ENCODE measurements at regions not wholly inside any gene's neighbourhood (a gene's known extent, or its start where the extent isn't known, plus 50 kb on each side); places are given as distances from the start of the nearest gene placed in this dataset.

DNA sequence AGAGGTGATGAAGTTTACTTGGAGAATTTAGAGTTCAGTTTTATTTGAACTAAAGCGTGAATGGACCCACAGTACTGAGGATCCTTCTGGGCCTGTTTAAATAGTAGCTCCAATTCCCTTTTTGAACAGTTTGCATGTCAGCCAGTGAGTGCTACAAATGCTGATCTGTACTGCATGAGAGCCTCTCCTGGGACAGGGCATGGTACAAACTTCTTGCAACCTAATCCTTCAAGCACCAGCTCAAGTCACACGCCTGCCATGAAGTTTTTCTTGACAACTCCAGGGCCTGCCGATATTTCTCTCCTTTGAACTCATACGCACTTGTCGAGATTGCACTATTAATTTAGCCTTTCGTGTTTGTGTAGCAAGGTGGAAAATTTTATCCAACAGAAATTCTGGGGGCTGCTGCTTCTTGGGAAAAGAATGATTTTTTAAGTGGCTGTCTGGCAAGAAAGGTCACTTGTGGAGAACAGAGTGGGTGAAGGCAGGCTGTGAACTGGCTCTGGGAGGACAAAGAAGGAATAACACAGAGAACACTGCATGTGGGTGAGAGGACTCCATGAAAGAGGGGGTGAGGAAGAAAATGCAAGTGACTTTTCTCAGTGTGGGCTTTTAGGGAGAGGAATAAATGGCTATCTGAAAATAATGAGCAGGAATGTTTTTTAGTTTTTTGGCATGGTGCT is 192.5 kb downstream of the NDFIP2 start:
- H3K4me1 ChIP-seq (ENCODE audit: insufficient read depth, low read length) = 0 out of 2 replicates have a peak, but pooled peaks cover 4% of the 10 kb centered on the region
- no peaks in the 10 kb centered on the region for H3K36me3 ChIP-seq (ENCODE audit: insufficient read depth, low read length)
- no peak overlapping the region for H3K9ac ChIP-seq (ENCODE audit: low read depth, low read length)
- H3K9me3 ChIP-seq (ENCODE audit: control insufficient read depth, insufficient read depth, low read length) = no peaks in the 10 kb centered on the region

DNA sequence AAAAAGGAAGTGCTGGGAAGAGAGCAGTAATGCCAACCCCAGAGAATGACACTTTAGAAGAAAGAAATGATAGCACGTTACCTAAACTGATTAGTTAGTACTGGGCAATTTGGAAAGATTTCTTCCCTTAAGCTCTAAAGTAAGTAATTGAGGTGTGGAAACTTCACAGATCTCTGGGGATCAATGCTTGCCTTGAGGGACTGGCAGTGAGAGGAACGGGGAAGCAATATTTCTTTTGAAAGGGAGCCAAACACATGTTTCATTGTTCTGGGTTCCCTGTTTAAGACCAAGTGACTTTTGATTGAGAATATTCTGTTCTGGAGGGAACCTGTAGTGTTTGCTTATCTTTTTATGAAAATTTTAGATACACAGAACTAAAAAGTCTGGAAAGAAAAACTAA is 190.5 kb downstream of the NDFIP2 start:
- Histone ChIP-seq H3K9ac (ENCODE audit: low read depth, low read length) (no peak overlapping the region), H3K9me3 (ENCODE audit: control insufficient read depth, insufficient read depth, low read length) (no peaks in the 10 kb centered on the region), H3K36me3 (ENCODE audit: insufficient read depth, low read length) (no peaks in the 10 kb centered on the region), H3K4me1 (ENCODE audit: insufficient read depth, low read length) (0 out of 2 replicates have a peak, but pooled peaks cover 4% of the 10 kb centered on the region)

DNA sequence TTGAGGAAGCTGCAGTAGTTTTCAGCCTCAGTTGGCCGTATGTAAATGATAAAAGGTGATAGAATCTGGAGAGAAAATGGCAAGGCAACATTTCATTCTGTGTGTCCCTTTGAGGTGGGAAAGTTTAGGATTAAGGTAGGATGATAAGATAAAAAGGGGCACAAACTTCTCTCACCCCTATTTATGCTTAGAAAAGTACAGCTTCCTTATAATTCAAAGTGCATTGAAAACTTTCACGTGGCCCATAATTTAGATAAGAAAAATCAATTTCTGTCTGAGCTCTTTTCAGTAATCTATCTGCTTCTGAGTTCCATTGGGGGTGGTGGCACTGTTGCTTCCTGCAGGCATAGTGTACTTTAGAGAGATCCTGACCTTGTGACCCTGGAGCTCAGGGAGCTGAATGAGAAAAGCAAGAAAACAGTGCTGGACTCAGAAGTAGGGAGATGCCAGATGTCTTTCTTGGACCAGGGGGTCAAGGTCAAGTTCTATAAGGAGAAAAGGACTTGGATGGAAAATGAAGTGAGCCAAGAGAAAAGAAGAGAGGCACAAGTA is 187.3 kb downstream of the NDFIP2 start:
- H3K36me3 ChIP-seq (ENCODE audit: insufficient read depth, low read length) = no peaks in the 10 kb centered on the region
- 0 out of 2 replicates have a peak, but pooled peaks cover 2% of the 10 kb centered on the region for H3K4me1 ChIP-seq (ENCODE audit: insufficient read depth, low read length)
- H3K9me3 ChIP-seq (ENCODE audit: control insufficient read depth, insufficient read depth, low read length) = no peaks in the 10 kb centered on the region
- H3K9ac ChIP-seq (ENCODE audit: low read depth, low read length) = no peak overlapping the region

DNA sequence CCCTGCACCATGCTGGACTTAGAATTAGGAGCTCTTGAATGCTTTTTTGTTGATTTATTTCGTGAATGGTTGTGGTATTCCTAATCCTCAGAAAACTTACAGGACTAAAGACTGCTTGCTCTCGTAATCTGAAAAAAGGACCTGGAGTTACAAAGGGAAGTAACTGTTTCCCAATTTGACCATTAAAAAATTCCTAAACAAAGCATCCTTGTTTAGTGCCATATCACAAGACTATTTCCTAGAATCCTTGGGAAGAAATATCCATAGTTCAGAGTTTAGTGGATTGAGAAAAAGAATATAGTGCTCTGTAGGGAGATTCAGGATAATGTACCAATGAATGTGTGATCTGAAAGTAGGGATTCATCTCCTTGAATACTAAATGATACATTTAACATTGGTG is 186.8 kb downstream of the NDFIP2 start:
- Histone ChIP-seq H3K9me3 (ENCODE audit: control insufficient read depth, insufficient read depth, low read length) (no peaks in the 10 kb centered on the region), H3K36me3 (ENCODE audit: insufficient read depth, low read length) (no peaks in the 10 kb centered on the region), H3K4me1 (ENCODE audit: insufficient read depth, low read length) (no peaks in the 10 kb centered on the region)

DNA sequence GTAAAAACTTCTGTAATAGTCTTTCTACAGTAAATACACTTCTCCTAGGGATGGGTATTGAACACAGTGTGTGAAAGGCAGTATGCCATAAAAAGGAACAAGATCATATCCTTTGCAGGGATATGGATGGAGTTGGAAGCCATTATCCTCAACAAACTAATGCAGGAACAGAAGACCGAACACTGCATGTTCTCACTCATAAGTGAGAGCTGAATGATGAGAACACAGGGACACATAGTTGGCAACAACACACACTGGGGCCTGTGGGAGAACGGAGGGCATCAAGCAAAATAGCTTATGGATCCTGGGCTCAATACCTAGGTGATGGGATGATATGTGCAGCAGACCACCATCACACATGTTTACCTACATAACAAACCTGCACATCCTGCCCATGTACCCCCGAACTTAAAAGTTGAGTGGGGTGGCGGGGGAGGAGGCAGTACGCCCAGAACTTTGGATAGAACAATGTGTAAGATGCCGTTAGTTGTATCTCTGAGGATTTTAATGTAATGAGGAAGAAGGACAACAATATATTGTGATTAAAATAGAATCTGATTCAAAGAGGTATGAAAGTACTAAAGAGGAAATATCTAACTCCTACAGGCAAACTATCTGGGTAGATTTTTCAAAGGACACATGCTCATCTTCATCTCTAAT is 183.2 kb downstream of the NDFIP2 start:
- H3K9ac ChIP-seq (ENCODE audit: low read depth, low read length) = no peak overlapping the region
- H3K36me3 ChIP-seq (ENCODE audit: insufficient read depth, low read length) = no peaks in the 10 kb centered on the region
- H3K4me1 ChIP-seq (ENCODE audit: insufficient read depth, low read length) = 0 out of 2 replicates have a peak, but pooled peaks cover 6% of the 10 kb centered on the region
- no peaks in the 10 kb centered on the region for H3K9me3 ChIP-seq (ENCODE audit: control insufficient read depth, insufficient read depth, low read length)

More for the DNA sequence above, 186.8 kb downstream of the NDFIP2 start:
- no peak overlapping the region for H3K9ac ChIP-seq (ENCODE audit: low read depth, low read length)

DNA sequence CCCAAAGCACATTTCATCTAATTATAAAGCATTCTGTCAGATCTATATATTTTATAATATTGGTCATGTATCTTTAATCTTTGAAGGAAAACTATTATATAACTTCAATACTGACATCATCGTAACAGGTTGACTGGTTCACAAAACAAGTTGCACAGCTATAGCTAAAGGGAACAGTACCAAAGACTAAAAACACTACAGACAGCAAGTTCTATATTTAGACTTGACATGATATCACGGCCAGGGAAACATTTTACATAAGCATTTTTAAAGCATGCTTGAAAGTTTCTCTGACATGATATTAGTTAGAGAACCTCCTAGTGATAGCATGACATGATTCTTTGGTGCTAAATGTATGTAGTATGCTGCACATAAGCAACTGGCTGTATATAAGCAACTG is 182.5 kb downstream of the NDFIP2 start:
- no peaks in the 10 kb centered on the region for H3K9me3 ChIP-seq (ENCODE audit: control insufficient read depth, insufficient read depth, low read length)
- H3K4me1 ChIP-seq (ENCODE audit: insufficient read depth, low read length) = peaks cover 12% of the 10 kb centered on the region; the same call in 1 of the 2 replicates
- no peak overlapping the region for H3K9ac ChIP-seq (ENCODE audit: low read depth, low read length)

DNA sequence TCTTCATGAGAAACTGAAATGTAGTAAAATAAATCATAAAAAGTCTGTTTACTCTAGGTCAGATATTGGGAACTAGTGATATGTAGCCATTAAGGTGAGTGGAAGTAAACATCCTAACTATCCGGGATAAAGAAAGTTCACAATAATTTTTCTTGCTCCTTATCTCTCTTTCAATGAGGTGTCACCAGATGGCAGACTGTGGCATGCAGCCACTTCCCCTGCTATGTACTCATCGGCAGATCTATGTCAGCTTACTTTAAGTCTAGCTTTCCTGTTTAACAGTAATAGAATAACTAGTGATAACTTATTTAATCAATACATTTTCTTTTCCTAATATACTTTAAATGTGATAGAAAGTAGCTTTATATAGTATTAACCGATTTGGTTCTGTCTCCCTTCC is 181.9 kb downstream of the NDFIP2 start:
- no peaks in the 10 kb centered on the region for H3K9me3 ChIP-seq (ENCODE audit: control insufficient read depth, insufficient read depth, low read length)
- peaks cover 16% of the 10 kb centered on the region; the same call in 1 of the 2 replicates for H3K4me1 ChIP-seq (ENCODE audit: insufficient read depth, low read length)
- H3K36me3 ChIP-seq (ENCODE audit: insufficient read depth, low read length) = no peaks in the 10 kb centered on the region
- no peak overlapping the region for H3K9ac ChIP-seq (ENCODE audit: low read depth, low read length)

More for the DNA sequence above, 182.5 kb downstream of the NDFIP2 start:
- no peaks in the 10 kb centered on the region for H3K36me3 ChIP-seq (ENCODE audit: insufficient read depth, low read length)

DNA sequence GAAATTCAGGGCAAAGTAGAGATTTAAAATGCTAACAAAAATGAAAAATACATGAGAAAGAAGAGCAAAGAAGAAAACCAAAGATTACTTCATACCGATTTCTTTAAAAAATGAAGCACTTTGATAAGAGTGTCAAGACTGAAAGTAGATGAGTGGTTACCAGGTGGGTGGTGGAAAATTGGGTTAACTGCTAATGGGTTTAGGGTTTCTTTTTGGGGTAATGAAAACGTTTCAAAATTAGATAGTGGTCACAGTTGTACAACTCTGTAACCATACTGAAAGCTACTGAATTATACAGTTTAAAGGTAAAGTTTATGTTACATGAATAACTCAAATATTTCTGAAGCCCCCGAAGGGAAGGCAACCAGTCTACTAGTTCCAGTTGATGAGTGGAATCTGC is 179.4 kb downstream of the NDFIP2 start:
- H3K36me3 ChIP-seq (ENCODE audit: insufficient read depth, low read length) = no peaks in the 10 kb centered on the region
- H3K4me1 ChIP-seq (ENCODE audit: insufficient read depth, low read length) = peaks cover 16% of the 10 kb centered on the region; the same call in 1 of the 2 replicates
- H3K9ac ChIP-seq (ENCODE audit: low read depth, low read length) = no peak overlapping the region
- no peaks in the 10 kb centered on the region for H3K9me3 ChIP-seq (ENCODE audit: control insufficient read depth, insufficient read depth, low read length)

DNA sequence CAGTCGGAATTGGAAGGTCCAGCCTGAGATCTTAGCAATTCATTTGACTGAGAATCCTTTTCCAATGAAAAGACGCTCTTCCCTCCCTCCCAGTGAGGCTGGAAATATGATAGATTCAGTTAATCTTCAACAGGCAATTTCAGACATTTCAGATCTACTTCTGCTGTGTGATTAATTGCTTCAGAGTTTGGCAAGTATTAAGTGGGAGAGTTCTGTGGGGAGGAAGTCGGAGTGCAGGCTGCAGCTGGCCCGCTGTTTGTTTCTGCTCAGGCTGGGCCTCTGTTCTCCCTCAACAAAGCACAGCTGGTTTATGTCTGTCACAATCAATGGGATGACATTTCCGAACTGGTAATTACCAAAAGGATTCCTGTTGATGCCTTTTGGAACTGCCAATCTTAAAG is 178.2 kb downstream of the NDFIP2 start:
- Histone ChIP-seq H3K9ac (ENCODE audit: low read depth, low read length) (no peak overlapping the region), H3K36me3 (ENCODE audit: insufficient read depth, low read length) (no peaks in the 10 kb centered on the region), H3K9me3 (ENCODE audit: control insufficient read depth, insufficient read depth, low read length) (no peaks in the 10 kb centered on the region), H3K4me1 (ENCODE audit: insufficient read depth, low read length) (peaks cover 16% of the 10 kb centered on the region; the same call in 1 of the 2 replicates)

DNA sequence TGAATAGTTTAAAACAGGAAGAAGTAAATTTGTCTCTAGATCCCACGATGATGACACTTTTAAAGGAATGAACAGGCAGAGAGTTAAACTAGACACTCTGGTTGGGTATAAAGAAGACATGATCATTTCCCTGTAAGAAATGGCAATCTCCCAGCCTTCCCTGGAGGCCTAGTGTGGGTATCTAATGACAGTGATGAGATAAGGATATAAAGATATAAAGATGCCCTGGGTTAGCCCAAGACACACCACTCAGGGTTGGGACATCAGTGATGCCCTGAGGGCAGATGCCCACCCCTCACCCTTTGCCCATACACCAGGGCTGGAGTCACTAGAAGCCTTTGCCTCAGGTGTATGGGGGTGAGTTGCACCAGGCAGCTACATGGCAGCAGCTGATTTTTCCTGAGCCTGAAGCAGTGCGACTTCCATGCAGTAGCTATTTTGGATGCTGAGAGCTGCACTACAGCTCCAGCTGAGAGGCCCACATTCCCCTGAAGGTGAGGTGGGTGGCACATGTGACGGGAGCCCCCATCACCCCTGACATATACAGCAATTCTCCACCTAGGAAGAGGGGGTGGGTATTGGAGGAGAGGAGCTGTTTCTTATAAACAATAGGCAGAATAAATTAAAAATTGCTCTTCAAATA is 177.5 kb downstream of the NDFIP2 start:
- Histone ChIP-seq H3K9ac (ENCODE audit: low read depth, low read length) (no peak overlapping the region), H3K4me1 (ENCODE audit: insufficient read depth, low read length) (peaks cover 16% of the 10 kb centered on the region; the same call in 1 of the 2 replicates), H3K36me3 (ENCODE audit: insufficient read depth, low read length) (no peaks in the 10 kb centered on the region), H3K9me3 (ENCODE audit: control insufficient read depth, insufficient read depth, low read length) (no peaks in the 10 kb centered on the region)

DNA sequence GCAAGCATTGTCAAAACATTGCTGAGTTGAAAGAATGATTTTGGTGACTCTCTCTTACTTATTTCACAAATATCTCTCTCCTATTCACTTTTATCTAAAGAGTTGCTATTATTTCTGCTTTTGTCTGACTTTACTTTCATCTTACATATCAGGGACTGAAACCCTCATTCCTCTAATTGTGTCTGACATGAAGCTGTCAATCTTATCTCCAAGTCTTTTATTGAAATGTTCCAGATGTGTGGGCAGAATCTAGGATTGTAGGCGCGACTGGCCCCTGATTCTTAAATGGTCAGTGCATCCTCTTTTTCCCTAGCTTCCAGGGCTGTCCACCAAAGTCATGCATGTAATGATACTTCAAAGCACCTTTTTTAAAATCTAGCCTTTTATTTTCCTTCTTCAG is 174.6 kb downstream of the NDFIP2 start:
- peaks cover 16% of the 10 kb centered on the region; the same call in 1 of the 2 replicates for H3K4me1 ChIP-seq (ENCODE audit: insufficient read depth, low read length)
- H3K36me3 ChIP-seq (ENCODE audit: insufficient read depth, low read length) = no peaks in the 10 kb centered on the region
- no peaks in the 10 kb centered on the region for H3K9me3 ChIP-seq (ENCODE audit: control insufficient read depth, insufficient read depth, low read length)
- H3K9ac ChIP-seq (ENCODE audit: low read depth, low read length) = no peak overlapping the region

DNA sequence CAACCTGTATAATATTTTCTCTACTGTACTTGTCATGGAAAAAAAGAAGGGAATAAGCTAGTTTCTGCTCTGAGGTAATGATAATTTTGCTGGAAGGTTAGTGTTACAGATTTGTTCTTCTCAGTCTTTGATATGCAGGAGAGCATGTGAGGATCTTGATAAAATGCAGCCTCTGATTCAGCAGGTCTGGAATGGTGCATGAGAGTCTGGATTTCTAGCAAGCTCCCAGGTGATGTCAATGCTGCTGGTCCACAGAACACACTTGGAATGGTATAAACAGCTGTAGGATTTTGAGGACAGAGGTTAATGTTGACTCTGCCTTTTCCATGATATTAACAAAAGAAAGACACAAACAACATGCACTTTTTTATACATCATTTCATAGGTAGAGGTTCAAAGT is 173.6 kb downstream of the NDFIP2 start:
- Histone ChIP-seq H3K36me3 (ENCODE audit: insufficient read depth, low read length) (no peaks in the 10 kb centered on the region), H3K9ac (ENCODE audit: low read depth, low read length) (no peak overlapping the region), H3K9me3 (ENCODE audit: control insufficient read depth, insufficient read depth, low read length) (no peaks in the 10 kb centered on the region), H3K4me1 (ENCODE audit: insufficient read depth, low read length) (peaks cover 14% of the 10 kb centered on the region; the same call in 1 of the 2 replicates)

DNA sequence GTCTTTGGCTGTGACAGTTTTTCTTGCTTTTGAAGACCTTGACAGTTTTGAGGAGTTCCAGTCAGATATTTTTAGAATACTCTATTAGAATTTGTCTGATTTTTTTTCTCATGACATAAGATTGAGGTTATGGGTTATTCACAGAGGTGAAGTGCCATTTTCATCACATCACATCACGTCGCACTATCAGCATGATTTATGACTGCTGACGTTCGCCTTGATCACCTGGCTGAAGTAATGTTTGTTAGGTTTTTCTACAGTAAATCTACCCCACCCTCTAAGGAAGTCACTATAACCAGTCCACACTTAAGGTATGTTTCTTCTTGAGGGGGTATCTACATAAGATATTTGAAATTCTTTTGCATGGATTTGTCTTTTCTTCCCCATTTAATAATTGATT is 169.7 kb downstream of the NDFIP2 start:
- Histone ChIP-seq H3K36me3 (ENCODE audit: insufficient read depth, low read length) (no peaks in the 10 kb centered on the region), H3K4me1 (ENCODE audit: insufficient read depth, low read length) (no peaks in the 10 kb centered on the region), H3K9ac (ENCODE audit: low read depth, low read length) (no peak overlapping the region), H3K9me3 (ENCODE audit: control insufficient read depth, insufficient read depth, low read length) (no peaks in the 10 kb centered on the region)

DNA sequence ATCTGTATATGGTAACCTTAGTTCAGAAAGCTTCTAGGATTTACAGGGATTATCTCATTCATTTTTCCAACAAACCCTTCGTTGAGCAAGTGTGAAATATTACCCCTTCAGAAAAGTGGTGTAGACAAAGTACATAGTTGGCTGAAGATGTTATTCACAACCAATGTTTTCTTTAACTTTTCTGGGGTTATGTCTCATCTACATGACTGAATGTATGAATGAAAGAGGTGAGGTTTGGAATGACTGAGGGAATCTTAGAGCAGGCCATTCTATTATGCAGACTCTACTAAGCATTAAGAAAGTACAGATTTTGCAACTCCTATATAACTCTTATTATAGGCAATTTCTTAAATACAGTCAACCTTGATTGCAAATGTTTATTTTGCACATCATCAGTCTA is 167.2 kb downstream of the NDFIP2 start:
- no peak overlapping the region for H3K9ac ChIP-seq (ENCODE audit: low read depth, low read length)
- H3K4me1 ChIP-seq (ENCODE audit: insufficient read depth, low read length) = no peaks in the 10 kb centered on the region
- no peaks in the 10 kb centered on the region for H3K36me3 ChIP-seq (ENCODE audit: insufficient read depth, low read length)

More for the DNA sequence above, 167.2 kb downstream of the NDFIP2 start:
- H3K9me3 ChIP-seq (ENCODE audit: control insufficient read depth, insufficient read depth, low read length) = no peaks in the 10 kb centered on the region

Measured in ES-I3 (cell line).